KBM-7 (cell line): ENCODE measurements at regions not wholly inside any gene's neighbourhood (a gene's known extent, or its start where the extent isn't known, plus 50 kb on each side); places are given as distances from the start of the nearest gene placed in this dataset.

ENCODE experiments used
- DNase-seq: peaks from one replicate; pipeline ENCODE4 v3.0.0-alpha.2; 2015
- in situ Hi-C: fragments of 300-500 bp; cut with MboI; formaldehyde crosslinking; loops from 2 replicates; pipeline ENCODE4 v1.14.3; 2020; ENCODE audit warnings: low sequenced_read_pairs, low pct_unique_long_range_greater_than_20kb, mixed read lengths

GRCh38 chr6:126261792-126262421 lies 78.0 kb upstream of the CENPW start:
- in situ Hi-C loops: no loop called here
- DNase-seq: no peak

DNA sequence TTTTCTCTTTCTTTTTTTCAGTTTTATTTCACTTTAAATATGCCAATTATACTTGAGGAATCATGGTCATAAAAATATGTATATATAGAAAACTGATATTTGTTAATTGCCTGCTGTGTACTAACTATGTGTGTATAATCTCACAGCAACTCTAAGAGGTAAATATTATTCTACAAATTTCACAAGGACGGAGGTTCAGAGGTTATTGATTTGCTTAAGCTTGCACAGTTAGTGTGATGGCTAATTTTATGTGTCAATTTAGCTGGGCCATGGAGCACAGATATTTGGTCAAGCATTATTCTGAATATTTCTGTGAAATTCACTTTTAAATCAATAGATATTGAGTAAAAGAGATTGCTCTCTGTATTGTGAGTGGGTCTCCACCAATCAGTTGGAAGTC lies 75.7 kb upstream of the CENPW start:
- in situ Hi-C loops: no loop called here

DNA sequence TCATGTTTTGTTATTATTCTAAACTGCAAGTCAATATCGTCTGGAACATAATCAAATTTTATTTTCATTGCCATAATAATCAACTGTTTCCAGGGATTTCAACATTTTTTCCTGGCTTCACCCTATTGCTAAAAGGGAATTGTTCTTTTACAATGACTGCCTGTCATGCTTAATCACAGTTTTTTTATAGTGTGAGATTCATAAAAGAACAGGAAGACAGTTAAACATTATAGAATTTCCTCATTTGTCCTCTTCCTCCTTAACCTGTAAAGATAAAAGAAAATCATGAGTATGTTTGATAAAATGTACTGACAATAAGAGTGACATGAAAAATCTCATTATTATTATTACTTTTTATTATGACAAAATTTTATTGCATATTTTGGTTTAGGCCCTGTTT lies 73.3 kb upstream of the CENPW start:
- in situ Hi-C loops: no loop called here
- DNase-seq: no peak

More for the DNA sequence above, 75.7 kb upstream of the CENPW start:
- no peak for DNase-seq

- DNase-seq: no peak
- in situ Hi-C loops: no loop called here
These were observed 72.3 kb upstream of the CENPW start for GRCh38 chr6:126267626-126268025.

- DNase-seq: no peak
- in situ Hi-C loops: no loop called here
These were observed 71.8 kb upstream of the CENPW start for GRCh38 chr6:126268092-126268491.

DNA sequence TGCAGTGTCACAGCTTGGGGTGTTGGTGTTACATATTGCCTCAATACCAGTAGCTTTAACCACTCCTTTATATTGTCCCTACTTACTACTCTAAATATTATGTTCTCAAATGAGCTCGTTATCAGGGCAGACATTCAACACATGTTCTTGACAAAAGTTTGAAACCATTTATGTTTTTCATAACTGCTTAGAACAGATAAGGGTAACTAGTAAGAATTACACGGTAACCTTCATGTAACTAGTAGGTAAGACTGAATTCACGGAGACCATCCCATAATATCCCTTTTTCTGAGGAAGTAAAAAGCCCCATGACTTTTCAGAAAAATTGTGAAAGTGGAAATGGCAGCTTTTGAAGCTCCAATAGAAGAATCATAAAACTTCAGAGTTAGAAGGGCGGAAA lies 59.6 kb upstream of the CENPW start:
- in situ Hi-C loops: no loop called here
- no peak for DNase-seq

GRCh38 chr6:126285871-126286365 lies 54.0 kb upstream of the CENPW start:
- in situ Hi-C loops: no loop called here
- no peak for DNase-seq
